ENCODE measurements at regions not wholly inside any gene's neighbourhood (a gene's known extent, or its start where the extent isn't known, plus 50 kb on each side); places are given as distances from the start of the nearest gene placed in this dataset.

DNA sequence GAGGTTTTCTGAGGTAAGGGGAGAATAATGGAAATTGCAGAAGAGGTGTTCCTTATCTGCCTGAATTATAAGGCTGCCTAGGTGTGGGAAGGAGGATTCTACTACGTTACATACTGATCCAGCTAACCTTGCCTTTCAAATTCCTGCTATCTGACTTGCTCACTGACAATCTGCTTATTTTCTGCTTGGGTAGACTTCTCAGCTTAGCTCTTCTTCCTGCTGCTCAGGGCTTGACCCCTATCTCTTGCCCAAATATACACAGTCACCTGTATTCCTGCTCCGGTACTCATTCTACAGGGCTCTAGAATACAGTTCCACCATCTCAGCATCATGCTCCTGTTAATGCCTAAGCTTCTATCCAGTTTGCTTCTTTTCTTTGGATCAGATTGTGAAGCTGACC, 1607.6 kb downstream of the OLFM4 start:
- intact Hi-C loops (cut with DNase I): no loop called here
- no peaks in the 10 kb centered on the region for H3K9me3 ChIP-seq
- no peak overlapping the region for H3K4me3 ChIP-seq (replicated peaks in 1 of 3)
- H3K27me3 ChIP-seq: no peaks in the 10 kb centered on the region
- TF ChIP-seq, protein P1, sequence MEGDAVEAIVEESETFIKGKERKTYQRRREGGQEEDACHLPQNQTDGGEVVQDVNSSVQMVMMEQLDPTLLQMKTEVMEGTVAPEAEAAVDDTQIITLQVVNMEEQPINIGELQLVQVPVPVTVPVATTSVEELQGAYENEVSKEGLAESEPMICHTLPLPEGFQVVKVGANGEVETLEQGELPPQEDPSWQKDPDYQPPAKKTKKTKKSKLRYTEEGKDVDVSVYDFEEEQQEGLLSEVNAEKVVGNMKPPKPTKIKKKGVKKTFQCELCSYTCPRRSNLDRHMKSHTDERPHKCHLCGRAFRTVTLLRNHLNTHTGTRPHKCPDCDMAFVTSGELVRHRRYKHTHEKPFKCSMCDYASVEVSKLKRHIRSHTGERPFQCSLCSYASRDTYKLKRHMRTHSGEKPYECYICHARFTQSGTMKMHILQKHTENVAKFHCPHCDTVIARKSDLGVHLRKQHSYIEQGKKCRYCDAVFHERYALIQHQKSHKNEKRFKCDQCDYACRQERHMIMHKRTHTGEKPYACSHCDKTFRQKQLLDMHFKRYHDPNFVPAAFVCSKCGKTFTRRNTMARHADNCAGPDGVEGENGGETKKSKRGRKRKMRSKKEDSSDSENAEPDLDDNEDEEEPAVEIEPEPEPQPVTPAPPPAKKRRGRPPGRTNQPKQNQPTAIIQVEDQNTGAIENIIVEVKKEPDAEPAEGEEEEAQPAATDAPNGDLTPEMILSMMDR (IDR thresholded peaks at IDR 0.05): no peak
- no peak for TF ChIP-seq POLR2A (IDR thresholded peaks at IDR 0.05)
- no peaks in the 10 kb centered on the region for H3K4me1 ChIP-seq
- H3K27ac ChIP-seq: no peak overlapping the region
- WGBS, 2 donors: 87 to 91% methylated on average over 2 of the region's 2 CpGs
- DNase-seq: no peak
- H3K36me3 ChIP-seq: no peaks in the 10 kb centered on the region

DNA sequence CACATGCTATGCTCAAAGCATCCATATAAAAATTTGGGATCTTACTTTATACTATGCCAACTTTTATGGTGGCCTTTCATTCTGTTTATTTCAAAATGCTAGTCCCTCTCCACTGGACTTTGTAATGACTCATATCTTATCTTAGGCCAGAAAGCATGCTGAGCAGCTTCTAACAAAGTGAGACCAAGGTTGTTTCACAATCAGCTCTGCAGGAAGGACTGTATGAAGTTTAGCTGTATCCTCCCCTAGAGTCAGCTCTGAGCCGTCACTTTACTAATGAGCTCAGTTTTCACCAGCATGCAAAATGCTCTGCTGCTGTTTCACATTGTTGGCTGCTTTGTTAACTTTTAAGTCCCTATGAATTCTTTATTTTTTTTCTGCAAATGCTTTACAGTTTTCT, 1608.8 kb downstream of the OLFM4 start:
- Histone ChIP-seq H3K4me3 (replicated peaks in 1 of 3) (no peak overlapping the region), H3K9me3 (no peaks in the 10 kb centered on the region), H3K4me1 (no peaks in the 10 kb centered on the region), H3K36me3 (no peaks in the 10 kb centered on the region), H3K27ac (no peak overlapping the region), H3K27me3 (no peaks in the 10 kb centered on the region)
- TF ChIP-seq, protein P1 (IDR thresholded peaks at IDR 0.05): no peak
- TF ChIP-seq POLR2A (IDR thresholded peaks at IDR 0.05): no peak
- WGBS, 2 donors: 56 to 87% methylated on average over 1 of the region's 1 CpG
- intact Hi-C loops (cut with DNase I): no loop called here
- no peak for DNase-seq

DNA sequence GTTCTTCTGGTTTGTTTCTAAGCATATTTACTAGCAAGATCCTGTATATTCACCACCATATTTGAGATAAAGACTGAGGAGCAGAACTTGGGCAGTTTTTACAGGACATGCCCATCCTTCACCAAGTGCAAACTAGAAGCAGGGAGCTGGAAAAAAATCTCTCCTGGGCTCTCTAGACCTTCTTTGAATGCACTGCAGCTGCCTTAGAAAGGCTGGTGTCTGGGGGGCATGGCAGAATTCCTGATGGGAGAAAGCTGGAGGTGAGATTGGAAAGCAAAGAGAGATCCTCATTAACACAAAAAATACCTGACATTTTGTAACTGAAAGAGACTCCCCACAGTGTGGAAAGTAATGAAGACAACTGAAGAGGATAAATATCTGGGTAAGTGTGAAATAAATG, 1612.1 kb downstream of the OLFM4 start:
- H3K27ac ChIP-seq: no peak overlapping the region
- TF ChIP-seq, protein P1 (IDR thresholded peaks at IDR 0.05): no peak
- TF ChIP-seq POLR2A (IDR thresholded peaks at IDR 0.05): no peak
- H3K27me3 ChIP-seq: no peaks in the 10 kb centered on the region
- H3K4me1 ChIP-seq: no peaks in the 10 kb centered on the region
- H3K36me3 ChIP-seq: no peaks in the 10 kb centered on the region
- no peaks in the 10 kb centered on the region for H3K9me3 ChIP-seq
- intact Hi-C loops (cut with DNase I): no loop called here
- no peak overlapping the region for H3K4me3 ChIP-seq (replicated peaks in 1 of 3)
- no peak for DNase-seq

DNA sequence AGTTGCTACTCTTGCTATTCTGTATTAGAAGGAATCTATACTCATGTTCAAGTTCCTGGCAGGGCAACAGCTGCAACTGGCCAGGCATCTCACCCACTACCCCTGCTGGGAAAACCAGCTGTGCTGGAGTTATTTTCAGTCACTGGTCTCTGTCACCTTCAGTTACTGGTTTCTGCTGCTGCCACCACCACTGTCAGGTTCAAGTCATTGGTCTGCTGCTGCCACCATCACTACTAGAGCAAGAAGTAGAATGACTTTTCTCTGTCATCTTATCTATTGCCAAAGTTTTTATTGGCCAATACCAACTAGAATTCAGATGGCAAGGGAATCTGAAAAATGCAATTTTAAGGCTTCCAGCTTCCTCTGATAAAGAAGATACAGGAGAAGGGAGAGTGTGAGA, 1615.2 kb downstream of the OLFM4 start:
- TF ChIP-seq POLR2A (IDR thresholded peaks at IDR 0.05): no peak
- TF ChIP-seq, protein P1 (IDR thresholded peaks at IDR 0.05): no peak
- Histone ChIP-seq H3K4me3 (replicated peaks in 1 of 3) (no peak overlapping the region), H3K4me1 (no peaks in the 10 kb centered on the region), H3K27me3 (no peaks in the 10 kb centered on the region), H3K9me3 (no peaks in the 10 kb centered on the region), H3K27ac (no peak overlapping the region), H3K36me3 (no peaks in the 10 kb centered on the region)
- intact Hi-C loops (cut with DNase I): no loop called here
- DNase-seq: no peak

DNA sequence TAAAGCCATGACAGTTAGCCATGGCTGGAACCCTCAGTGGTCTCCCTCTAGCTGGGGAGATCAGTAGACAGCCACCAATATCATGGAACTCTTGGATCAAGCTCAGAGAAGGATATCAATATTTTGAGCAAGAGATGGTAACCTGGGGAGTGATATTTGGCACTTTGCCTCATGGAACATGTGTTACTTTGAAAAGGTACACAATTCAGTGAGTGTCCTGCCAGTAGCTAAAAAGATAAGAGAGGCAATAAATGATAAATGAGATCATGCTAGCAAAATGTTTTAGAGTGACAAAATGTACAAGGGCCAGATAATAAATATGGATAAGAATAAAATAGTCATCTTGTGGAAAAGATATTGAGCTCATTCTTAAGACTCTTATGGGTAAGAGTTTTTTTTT, 1618.7 kb downstream of the OLFM4 start:
- intact Hi-C loops (cut with DNase I): no loop called here

More for the DNA sequence above, 1618.7 kb downstream of the OLFM4 start:
- Histone ChIP-seq H3K36me3 (no peaks in the 10 kb centered on the region), H3K27me3 (no peaks in the 10 kb centered on the region), H3K27ac (no peak overlapping the region), H3K9me3 (no peaks in the 10 kb centered on the region), H3K4me1 (no peaks in the 10 kb centered on the region), H3K4me3 (replicated peaks in 1 of 3) (no peak overlapping the region)
- DNase-seq: no peak
- TF ChIP-seq POLR2A (IDR thresholded peaks at IDR 0.05): no peak
- TF ChIP-seq, protein P1 (IDR thresholded peaks at IDR 0.05): no peak

All from thyroid gland (tissue), 4 donors.